WI38 (cell line): ENCODE measurements at regions not wholly inside any gene's neighbourhood (a gene's known extent, or its start where the extent isn't known, plus 50 kb on each side); places are given as distances from the start of the nearest gene placed in this dataset.

ENCODE experiments used
- H3K4me3 ChIP-seq: 2 replicates; pipeline ENCODE4 v1.5.1; 2011; ENCODE audit warnings: low read depth, mild to moderate bottlenecking, control low read depth, low read length
- TF ChIP-seq, protein P1 (sequence below): IDR thresholded peaks from 2 replicates; pipeline ENCODE4 v1.5.1; 2012; ENCODE audit warnings: low read depth, mild to moderate bottlenecking, control low read depth, low read length

DNA sequence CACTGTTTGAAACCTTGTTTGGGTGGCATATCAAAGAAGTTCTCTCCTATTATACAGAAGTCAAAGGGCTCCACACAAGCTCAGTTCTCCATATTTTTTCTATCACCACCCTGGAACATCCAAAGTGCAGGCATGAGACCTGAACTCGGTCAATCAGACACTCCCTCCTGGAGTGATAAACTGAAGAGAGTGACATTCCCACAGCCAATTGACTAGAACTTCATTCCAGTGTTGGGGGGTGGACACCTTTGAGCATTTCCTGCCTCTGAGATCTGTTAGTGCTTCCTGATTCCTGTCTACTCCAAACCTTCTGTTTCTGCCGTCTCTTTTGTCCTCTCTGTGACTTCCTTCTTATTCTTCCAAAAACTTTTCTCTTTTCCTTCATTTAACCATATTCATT, 220.7 kb upstream of the NOX3 start:
- H3K4me3 ChIP-seq, result no peak overlapping the region
- TF ChIP-seq, protein P1, sequence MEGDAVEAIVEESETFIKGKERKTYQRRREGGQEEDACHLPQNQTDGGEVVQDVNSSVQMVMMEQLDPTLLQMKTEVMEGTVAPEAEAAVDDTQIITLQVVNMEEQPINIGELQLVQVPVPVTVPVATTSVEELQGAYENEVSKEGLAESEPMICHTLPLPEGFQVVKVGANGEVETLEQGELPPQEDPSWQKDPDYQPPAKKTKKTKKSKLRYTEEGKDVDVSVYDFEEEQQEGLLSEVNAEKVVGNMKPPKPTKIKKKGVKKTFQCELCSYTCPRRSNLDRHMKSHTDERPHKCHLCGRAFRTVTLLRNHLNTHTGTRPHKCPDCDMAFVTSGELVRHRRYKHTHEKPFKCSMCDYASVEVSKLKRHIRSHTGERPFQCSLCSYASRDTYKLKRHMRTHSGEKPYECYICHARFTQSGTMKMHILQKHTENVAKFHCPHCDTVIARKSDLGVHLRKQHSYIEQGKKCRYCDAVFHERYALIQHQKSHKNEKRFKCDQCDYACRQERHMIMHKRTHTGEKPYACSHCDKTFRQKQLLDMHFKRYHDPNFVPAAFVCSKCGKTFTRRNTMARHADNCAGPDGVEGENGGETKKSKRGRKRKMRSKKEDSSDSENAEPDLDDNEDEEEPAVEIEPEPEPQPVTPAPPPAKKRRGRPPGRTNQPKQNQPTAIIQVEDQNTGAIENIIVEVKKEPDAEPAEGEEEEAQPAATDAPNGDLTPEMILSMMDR, result no peak

DNA sequence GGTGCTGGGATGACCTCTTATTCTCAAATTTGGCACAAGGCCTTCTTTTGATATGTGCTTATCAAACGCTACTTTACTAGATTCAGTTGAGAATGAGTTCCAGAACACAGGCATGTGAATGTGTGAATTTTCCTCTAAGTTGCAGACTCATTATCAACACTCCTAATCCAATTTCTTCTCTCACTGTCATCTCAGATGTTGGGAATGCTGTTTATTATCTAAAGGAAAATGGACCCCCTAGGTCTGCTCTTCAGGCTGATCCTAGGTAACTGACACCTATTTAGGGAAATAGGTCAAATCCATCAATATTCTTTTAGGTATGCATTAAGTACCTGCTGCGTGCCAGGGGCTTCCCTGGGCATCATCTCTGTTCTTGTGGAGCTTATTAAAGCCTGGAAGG, 215.0 kb upstream of the NOX3 start:
- TF ChIP-seq, protein P1, result no peak
- H3K4me3 ChIP-seq, result no peak overlapping the region

DNA sequence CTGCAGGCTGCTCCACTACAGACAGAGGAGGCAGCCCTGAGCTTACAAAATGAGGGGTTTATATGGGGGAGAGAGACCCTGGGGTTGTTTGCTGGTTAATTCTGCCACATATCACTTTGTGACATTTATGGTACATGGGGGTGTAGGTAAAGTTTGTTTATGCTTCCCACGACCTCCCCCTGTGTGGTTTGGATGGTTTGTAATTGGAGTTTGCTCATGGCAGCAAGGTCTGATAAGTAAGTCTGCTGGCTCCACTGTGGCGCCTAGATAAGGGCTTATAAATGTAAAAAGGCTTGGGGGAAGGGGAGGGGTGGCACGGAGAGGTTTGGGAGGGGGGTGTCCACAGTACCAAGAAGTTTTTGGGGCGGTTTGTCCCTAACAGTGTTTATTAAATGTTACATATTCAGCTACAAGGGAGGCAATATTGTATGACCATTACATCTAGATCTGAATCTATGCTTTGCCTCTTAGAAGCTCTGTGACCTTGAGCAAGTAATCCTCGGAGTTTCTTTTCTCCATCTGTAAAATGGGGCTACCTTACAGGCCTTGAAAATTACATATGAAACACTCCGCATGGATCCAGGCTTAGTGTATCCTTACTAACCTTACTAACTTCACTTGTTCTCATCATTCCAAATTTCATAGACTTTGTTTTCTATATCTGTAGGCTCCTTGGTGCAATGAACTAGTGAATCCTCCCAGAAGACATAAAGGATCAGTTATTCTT, 204.8 kb upstream of the NOX3 start:
- TF ChIP-seq, protein P1, result no peak
- no peak overlapping the region for H3K4me3 ChIP-seq

DNA sequence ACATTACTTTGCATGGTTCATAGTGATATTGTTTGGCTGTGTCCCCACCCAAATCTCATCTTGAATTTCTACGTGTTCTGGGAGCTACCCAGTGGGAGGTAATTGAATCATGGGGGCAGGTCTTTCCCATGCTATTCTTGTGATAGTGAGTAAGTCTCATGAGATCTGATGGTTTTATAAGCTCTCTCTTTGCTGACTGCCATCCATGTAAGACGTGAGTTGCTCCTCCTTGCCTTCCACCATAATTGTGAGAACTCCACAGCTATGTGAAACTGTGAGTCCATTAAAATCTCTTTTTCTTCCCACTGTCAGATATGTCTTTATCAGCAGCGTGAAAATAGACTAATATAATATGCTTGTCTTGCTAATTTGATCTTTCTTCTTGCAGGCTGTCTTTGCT, 200.4 kb upstream of the NOX3 start:
- TF ChIP-seq, protein P1, result no peak
- no peak overlapping the region for H3K4me3 ChIP-seq

DNA sequence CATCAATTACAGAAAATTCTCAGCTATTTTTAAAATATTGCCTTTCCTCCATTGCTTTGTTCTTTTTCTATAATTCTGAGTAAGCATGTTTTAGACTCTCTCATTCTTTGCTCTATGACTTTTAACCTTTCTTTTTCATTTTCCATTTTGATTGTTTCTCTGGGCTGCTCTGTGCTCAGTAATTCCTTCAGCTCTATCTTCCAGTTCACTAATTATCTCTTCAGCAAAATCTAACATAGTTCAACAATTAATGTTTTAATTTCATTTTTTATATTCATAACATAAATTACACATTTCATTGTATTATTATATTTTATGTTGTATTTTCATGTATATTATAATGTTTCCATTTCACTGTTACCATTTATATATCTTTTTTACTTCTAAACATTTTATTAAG, 198.8 kb upstream of the NOX3 start:
- TF ChIP-seq, protein P1, result no peak
- H3K4me3 ChIP-seq, result no peak overlapping the region

DNA sequence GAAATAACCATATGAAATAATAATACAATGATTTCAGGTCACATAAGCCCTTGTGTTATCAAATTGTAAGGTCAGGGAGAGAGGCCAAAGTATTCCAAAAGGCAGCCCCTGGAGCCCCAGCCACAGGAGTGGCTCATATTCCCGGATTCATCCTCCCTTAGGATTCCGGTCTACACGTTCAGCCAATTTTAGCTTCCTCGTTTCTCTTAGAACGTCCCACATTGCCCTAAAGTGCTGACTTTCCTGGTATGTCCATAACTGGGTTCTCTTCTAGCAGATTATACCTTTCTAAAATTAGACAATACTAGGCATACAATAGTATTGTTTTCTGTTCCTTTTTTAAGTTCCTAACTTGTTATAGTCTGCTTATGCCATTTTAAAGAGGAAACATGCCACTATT, 192.7 kb upstream of the NOX3 start:
- TF ChIP-seq, protein P1, result no peak
- H3K4me3 ChIP-seq, result no peak overlapping the region

DNA sequence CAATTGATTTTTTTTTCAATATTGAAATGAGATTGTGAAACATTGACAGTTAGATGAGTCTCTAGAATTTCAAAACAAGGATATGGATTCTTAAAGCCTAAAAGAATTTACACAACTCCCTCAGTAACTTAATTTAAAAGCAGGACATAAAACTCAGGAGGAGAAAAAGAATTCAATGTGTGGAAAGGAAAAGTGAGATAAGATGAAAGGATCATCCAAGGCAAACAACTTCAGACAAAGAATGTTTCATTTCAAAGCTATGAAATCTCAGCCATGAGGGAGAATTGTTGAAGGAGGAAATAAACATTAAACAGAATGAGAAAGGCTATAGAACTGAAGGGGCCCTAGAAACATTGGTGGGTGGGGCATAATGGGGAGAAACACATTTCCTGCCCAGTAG, 191.7 kb upstream of the NOX3 start:
- TF ChIP-seq, protein P1, result no peak
- no peak overlapping the region for H3K4me3 ChIP-seq
